HG02642 (cell line): ENCODE measurements at regions not wholly inside any gene's neighbourhood (a gene's known extent, or its start where the extent isn't known, plus 50 kb on each side); places are given as distances from the start of the nearest gene placed in this dataset.
"Not testable (repeated sequence)": the region's sequence is repeated elsewhere in the genome, so short reads cannot be mapped to it uniquely, and the experiment has no call there.

Experiments
- ATAC-seq: cut with Tn5 transposase; IDR thresholded peaks from one replicate; pipeline ENCODE4 v1.9.1; 2021; ENCODE audit warnings: mild to moderate bottlenecking; ENCODE audit not compliant: unreplicated experiment, poor library complexity

DNA sequence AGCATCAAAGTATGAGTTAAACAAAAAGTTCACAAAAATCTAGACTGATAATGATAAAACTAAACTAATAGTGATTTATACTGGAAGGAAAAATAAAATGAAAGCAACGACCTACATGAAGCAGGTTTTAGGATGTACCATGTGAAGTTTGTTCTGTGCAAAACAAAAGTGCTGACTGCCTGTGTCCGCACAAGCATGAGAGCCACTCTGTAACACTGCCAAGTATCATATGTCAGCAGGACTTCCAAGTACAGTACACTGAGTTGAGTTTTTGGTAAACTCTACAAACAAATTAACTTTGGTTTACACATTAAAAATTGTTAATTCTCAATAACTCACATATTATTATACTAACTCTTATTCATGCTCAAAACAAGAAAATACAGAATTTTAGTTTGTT lies 459.0 kb downstream of the PDGFC start:
- ATAC-seq: no peak

DNA sequence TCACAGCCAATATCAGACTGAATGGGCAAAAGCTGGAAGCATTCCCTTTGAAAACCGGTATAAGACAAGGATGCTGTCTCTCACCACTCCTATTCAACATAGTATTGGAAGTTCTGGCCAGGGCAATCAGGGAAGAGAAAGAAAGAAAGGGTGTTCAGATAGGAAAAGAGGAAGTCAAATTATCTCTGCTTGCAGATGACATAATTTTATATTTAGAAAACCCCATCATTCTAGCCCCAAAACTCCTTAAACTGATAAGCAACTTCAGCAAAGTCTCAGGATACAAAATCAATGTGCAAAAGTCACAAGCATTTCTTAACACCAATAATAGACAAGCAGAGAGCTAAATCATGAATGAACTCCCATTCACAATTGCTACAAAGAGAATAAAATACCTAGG lies 461.7 kb downstream of the PDGFC start:
- ATAC-seq: not testable (repeated sequence)

DNA sequence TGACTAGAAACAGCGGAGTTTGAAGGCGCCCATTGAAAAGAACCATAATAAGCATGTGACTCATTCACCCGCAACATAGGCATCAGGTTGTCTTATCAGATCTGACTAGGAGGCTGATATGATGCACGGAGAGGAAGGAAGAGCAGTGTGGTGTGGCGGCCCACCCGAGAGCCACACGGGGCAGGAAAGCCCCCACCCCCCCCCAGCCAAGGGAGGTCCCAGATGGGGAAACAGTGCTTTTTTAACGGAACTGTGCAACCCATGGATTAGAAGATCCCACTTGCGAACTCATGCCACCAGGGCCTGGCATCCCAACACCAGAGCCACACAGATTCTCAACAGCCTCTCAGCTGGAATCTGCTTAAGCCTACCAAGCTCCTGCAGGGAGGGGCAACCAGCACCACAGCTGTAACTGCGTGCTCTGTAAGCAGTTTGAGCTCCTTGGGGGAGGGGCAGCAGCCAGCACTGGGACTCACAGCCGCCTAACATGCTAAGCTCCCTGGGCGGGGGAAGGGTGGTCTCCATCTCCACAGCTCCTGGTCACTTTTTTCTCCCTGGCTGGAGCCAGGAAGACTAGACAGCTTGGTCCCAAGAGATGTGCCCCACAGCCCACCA lies 466.2 kb downstream of the PDGFC start:
- ATAC-seq: no peak

DNA sequence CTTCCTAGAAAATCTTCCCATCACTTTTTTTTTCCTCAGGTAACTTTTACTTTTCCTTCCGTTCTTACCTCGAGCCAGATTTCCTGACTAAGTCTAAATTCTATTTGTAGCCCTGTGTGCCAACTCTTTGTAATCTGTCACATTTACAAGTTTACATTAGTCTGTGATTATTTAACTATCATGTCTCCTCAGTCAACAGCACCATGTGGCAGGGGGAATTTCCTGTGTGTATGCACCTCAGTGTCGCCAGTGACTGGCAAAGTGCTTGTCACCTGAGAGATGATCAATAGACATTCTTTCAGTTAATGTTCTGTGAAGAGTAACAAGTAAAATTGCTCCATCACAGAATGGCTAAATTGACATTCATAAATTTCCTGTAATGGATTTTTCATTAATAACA lies 468.5 kb downstream of the PDGFC start:
- no peak for ATAC-seq

DNA sequence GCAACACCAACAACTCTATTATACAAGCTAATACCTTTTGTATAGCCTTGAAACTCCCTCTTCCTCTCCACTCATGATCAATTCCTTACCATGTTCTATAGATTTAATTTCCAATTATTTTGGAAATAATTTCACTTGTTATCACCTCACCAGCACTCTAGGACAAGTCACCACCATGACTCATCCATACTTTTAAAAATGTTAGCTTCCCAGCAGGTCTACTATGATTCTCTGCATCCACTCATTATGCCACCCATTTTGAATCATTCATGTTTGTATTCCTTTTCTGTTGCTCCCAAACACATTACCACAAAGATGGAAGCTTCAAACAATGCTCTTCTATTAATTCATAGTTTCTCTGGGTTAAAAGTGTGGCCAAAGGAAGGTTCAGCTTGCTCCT lies 469.6 kb downstream of the PDGFC start:
- ATAC-seq: no peak

DNA sequence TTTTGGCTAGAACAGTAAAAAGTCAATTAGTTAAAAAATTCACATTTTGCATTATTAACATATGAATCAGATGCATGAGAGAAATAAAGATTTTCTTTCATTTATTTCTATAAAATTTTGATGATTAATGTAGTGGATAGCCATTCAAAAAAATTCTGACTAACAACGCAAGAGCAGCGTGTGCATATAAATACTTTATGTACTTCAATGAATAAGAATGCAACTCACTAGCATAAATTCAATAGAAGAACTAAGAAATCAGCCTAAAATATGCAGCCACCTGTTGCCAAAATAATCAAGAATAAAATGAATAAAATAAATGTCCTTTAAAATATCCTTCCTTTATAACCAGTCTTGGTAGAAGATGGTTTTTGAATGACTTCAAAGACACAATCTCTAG lies 471.9 kb downstream of the PDGFC start:
- no peak for ATAC-seq

DNA sequence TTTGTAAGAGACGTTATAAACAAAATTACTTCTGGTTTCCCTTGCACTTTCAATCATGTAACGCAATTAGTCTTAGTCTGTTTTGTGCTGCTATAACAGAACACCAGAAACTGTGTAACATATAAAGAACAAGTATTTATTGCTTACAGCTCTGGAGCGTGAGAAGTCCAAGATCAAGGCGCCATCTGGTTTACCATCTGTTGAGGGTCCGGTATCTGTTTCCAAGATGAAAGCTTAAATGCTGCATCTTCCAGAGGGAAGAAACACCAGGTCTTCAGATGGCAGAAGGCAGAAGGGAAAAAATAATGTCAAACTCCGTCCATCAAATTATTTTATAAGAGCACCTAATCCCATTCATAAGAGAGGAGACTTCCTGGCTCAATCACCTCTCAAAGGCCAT lies 474.1 kb downstream of the PDGFC start:
- no peak for ATAC-seq

DNA sequence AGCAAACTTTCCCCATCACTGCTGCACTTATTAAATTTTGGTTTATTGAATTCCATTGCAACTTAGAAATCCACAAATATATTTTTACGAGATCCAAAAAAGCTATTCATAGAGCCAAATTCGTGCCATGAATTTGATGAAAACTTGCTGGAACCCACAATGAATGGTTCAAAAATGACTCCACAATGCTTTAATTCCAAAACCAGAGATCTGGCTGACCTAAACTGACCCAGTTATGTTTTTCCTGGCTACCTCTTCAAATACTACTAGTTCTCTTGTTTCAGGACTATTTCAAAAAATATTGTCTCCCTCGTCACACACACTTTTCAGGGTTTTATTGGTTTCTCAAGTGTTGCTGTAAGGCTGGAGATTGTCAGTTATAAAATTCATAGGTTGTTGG lies 474.8 kb downstream of the PDGFC start:
- no peak for ATAC-seq

DNA sequence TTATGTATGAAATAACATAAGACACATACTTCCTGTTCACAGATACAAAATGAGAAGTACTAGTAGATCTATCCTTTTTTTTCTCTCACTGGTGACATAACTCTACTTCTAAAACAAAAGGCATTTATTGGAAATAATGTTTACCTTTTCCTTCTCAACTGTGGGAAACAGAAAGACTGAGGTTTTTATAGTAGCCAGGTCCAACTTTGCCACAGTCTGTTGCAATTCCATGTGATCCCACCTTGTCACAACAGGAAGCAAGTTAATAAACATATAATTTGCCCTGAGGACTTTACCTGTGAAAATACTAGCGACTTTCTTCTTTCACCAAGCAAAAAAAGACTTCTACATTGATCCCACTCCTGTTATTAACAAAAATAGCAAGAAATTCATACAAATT lies 475.8 kb downstream of the PDGFC start:
- ATAC-seq: no peak

DNA sequence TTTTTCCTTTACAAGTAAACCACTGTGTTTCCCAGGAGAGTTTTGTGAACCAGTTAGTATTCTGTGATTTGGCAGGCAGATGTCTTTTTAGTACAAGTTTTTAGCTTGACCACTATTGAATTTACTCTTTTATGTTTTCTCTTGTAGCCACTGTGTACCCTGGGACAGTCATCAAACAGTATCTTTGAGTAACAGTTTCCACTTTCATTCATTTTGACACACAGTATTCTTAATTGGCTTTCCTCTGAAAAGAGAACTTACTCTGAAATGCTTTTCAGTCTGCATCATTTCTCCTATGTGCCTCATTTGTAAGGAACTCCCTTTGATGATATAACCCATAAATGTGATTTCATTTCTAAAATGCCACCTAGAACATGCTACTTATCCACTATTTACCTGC lies 476.5 kb downstream of the PDGFC start:
- ATAC-seq: no peak

DNA sequence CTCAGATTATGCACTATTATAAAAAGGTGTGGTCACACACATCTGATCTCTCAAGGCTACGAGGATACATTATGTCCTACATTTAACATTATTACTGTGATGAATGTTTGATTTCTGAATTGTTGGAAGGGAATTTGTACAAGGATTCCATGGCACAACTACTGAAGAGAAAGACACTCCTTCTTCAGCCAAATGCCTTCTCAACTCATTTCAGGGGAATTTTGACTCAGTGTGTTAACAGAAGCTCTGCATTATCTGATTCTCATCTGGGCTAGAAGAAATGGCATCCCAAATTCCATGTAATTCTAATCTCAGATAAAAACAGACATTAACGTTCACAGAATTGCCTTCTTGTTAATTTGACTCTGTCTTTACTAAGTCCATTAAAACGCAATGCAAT lies 477.7 kb downstream of the PDGFC start:
- no peak for ATAC-seq

DNA sequence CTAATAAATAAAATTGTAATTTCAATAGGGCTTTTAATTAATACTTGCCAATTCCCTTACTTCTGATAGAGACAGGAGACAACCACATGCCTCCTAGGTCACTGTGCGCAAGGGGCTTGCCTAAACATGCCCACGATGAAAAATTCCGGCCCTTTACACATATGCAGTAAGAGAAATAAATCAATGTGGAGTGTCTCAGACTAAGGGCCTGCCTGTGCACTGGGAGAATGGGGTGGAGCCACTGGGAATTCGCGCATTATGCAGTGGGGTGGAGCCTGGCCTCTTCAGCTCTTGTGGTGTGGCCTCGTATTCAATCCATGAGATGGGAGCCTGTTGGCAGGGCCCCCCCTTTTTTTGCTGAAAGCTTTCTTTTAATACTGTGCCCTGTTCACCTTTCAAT lies 484.5 kb downstream of the PDGFC start:
- no peak for ATAC-seq

DNA sequence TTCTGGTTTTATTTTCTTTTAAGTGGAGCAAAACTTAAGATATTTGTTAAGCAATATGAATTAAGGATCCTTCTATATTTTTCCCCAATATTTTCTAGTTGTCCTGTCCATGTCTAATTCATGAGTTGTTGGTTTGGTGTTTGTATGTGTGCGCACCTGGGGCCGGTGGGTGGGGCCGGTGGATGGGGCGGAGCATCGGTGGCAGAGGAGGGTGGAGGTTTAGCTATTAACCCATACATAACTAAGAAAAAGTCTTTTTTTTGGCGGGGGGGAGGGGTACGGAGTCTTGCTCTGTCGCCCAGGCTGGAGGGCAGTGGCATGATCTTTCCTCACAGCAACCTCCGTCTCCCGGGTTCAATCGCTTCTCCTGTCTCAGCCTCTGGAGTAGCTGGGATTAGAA lies 489.8 kb downstream of the PDGFC start:
- ATAC-seq: no peak

DNA sequence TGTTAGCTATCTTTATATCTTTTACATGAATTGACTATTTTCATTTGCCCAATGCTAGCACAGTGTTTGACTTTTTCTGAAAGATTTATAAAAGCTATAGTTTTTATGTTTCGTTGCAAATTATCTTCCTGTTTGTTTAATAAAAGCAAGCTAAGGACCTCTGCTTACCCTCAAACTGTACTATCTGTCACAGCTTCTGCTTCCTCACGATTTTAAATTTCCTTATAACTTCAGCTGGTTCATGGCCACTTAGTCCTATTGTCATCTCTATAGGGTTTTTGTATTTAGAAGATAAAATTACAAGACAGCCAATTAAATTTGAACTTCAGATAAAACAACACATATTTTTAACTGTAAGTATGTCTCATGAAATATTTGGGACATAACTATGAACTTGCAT lies 494.0 kb downstream of the PDGFC start:
- ATAC-seq: no peak

DNA sequence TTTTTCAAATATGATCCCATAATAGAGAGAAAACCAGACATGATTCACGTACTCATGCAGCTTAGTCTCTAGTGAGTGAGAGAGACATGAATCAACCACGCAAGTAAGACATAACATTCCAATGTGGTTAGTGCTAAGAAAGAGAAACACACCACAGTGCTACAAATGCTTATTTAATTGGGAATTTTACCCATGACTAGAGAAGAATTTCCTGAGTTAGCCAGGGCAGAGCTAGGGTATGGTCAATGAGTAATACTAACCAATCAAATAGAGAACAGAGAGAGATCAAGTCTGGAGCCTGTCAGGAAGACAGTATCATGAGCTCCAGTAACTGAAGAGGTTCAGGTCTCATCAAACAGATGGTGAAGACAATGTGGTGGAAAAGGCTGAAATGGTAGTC lies 495.2 kb downstream of the PDGFC start:
- no peak for ATAC-seq

DNA sequence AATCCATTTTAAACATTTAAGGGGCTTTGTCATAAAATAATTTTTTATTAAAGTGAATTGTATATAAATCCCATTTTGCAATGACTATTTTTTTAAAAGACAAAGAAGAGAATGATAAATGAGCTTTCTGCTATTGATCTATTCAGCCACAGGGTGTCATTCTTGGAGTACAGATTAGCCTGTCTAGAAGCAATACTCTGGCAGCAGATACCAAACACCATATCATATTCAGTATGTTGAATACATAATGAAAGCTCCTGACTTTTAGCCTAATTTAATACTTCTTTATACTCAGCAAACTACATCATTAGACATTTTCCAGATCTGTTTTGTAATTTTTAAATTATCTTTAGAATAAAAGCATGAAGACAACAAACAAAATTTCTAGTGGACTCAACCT lies 496.3 kb downstream of the PDGFC start:
- no peak for ATAC-seq

DNA sequence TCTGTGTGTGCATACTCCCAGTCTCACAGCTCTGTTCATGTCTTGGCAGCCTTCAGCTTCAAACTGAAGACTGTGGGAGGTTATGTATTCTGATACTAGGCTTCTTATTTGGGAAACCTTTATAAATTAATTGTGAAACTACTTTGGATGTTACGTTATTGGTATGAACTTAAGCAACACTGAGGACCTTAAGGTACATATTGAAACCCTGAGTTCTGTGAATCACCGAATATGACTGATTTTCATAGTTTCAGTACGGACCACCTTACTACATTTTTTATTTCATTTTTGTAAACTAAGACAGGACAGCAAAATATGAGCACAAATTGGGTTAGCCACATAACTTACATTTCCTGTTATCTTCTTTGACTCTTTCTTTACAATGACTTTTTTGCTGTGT lies 498.4 kb downstream of the PDGFC start:
- no peak for ATAC-seq

DNA sequence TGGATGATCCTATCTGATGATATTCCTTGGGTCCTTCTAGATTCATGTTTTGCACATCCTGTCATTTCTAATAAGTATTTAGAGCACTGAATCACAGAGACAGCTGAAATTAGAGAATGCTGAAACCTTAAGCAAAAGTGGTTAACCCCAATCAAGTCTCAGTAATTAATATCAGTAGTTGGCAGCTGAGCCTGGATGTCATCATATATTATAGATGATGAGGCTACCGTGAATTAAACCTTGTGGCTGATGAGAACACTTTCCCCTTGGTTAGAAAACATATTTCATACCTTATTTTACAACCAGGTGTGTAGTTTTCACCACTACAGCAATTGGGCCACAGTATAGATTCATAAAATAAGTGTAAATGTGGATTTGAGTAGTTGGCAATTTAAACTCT lies 499.0 kb downstream of the PDGFC start:
- no peak for ATAC-seq

DNA sequence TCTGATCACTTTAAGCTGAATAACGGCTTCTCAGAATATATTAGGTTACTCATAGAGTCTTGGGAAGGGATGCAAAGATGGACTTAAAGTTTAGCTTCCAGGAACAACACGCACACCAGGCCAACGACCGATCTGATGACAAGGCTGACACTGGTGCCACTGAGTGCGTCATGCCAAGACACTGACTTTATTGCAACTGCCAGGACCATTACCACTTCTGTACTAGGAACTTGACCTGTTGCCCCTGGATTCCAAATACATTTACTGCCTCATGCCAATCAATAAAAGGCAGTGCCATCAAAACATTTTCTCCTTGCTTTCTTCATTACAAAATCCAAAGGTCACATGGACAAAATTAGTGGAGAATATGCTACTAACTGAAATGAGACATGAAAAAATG lies 505.9 kb upstream of the CTSO start:
- ATAC-seq: no peak

DNA sequence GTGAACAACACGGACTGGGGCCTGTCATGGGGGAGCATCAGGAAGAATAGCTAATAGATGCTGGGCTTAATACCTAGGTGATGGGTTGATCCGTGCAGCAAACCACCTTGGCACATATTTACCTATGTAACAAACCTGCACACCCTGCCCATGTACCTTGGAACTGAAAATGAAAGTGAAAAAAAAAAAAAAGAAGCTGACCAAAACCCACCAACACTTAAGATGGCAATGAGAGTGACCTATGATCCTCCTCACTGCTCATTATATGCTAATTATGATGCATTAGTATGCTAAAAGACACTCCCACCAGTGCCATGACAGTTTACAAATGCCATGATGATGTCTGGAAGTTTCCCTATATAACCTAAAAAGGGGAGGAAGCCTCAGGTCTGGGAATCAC lies 503.2 kb upstream of the CTSO start:
- ATAC-seq: no peak

DNA sequence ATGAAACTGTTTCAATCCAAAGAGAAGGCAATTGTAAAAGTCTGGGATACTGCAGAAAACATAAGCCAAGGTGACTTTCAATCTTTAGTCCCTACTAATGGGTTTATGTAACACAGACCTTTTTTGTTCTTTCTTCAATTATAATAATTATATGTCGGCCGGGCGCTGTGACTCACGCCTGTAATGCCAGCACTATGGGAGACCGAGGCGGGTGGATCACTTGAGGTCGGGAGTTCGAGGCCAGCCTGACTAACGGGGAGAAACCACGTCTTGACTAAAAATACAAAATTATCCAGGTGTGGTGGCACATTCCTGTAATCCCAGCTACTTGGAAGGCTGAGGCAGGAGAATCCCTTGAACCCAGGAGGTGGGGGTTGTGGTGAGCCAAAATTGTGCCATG lies 489.8 kb upstream of the CTSO start:
- no peak for ATAC-seq

DNA sequence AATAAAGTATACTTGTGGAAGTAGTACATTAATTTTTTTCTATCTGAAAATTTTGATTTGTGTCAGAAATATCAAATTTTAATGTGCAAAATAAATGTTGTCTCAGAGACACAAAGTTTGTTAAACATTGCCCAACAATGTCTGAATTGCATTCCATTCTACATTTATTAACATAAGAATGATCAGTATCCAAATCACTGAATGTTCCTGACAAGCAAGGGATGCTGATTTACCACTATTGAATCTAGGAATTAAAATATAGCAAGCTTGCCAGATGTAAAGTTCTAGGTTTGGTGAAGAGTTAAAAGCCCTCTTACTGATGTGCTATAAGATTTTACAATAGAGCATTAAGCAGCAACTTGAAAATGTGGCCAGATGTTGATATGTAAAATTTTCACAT lies 489.2 kb upstream of the CTSO start:
- no peak for ATAC-seq

DNA sequence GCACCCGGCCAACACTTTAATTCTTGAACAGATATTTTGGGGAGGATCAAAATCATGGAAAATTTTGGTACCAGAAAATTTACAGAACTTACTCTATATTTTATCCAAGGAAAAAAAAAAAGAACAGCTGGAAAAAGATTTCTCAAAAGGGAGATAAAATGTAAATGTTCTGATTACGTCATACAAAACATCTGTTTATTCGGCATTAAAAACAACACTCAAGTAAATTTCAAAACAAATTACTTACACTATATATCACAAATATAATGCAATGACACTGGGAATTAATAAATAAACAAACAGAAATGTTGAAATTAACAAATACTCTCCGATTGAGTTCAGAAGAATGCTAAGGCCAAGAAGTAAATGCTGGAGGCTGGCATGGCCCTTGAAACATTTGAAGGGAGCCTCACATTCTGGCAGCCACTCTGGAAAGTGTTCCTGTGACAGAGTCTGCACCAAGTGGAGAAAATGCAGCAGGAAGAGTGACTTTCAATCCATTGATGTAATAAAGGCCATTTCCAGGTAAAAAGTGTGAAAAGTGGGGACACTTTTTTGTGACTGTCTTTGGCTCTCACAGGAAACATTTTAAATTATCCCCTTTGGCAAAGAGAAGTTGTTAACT lies 486.0 kb upstream of the CTSO start:
- no peak for ATAC-seq
